ENCODE measurements at regions not wholly inside any gene's neighbourhood (a gene's known extent, or its start where the extent isn't known, plus 50 kb on each side); places are given as distances from the start of the nearest gene placed in this dataset.

DNA sequence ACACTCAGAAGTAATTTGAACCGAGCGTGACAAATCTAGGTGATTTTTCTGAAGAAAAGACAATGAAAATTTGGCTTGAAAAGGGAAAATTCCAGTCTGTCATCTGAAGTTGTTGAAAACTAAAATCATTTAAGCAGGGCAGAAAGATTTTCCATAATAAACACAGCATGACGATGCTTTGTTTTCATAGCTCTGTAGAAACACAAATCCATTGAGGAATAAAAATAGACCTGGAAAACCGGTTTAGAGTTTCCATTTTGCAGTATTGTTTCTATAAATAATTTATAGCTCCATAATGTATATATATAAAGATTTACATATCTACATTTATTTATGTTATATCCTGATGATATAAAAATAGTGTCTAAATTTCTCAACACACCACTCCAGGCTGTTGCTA is 1918.5 kb upstream of the FLRT2 start:
- no peak overlapping the region for H3K27ac Mint-ChIP-seq
- no peak overlapping the region for H3K4me3 Mint-ChIP-seq
- Histone ChIP-seq H2AFZ (no peak overlapping the region), H4K20me1 (replicated peaks; ENCODE audit: insufficient read depth) (no peaks in the 10 kb centered on the region), H3F3A (replicated peaks; ENCODE audit: low read depth) (no peaks in the 10 kb centered on the region), H3K27ac (ENCODE audit: low read depth) (no peak overlapping the region), H3K4me3 (no peak overlapping the region), H3K4me2 (no peak overlapping the region), H3K79me2 (replicated peaks; ENCODE audit: insufficient read depth) (no peaks in the 10 kb centered on the region), H3K4me1 (ENCODE audit: insufficient read depth) (no peaks in the 10 kb centered on the region; the same call in 1 of the 2 replicates), H3K27me3 (ENCODE audit: insufficient read depth) (no peaks in the 10 kb centered on the region), H3K9me2 (ENCODE audit: insufficient read depth) (no peaks in the 10 kb centered on the region), H3K36me3 (ENCODE audit: insufficient read depth) (no peaks in the 10 kb centered on the region)
- ATAC-seq (no peak), DNase-seq (ENCODE audit: low spot score) (no peak)
- H3K9me3 Mint-ChIP-seq = no peaks in the 10 kb centered on the region
- TF ChIP-seq POLR2AphosphoS5 (IDR thresholded peaks at IDR 0.05; ENCODE audit: low read depth) = no peak
- TF ChIP-seq, protein P1, sequence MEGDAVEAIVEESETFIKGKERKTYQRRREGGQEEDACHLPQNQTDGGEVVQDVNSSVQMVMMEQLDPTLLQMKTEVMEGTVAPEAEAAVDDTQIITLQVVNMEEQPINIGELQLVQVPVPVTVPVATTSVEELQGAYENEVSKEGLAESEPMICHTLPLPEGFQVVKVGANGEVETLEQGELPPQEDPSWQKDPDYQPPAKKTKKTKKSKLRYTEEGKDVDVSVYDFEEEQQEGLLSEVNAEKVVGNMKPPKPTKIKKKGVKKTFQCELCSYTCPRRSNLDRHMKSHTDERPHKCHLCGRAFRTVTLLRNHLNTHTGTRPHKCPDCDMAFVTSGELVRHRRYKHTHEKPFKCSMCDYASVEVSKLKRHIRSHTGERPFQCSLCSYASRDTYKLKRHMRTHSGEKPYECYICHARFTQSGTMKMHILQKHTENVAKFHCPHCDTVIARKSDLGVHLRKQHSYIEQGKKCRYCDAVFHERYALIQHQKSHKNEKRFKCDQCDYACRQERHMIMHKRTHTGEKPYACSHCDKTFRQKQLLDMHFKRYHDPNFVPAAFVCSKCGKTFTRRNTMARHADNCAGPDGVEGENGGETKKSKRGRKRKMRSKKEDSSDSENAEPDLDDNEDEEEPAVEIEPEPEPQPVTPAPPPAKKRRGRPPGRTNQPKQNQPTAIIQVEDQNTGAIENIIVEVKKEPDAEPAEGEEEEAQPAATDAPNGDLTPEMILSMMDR (conservative IDR thresholded peaks at IDR 0.05; ENCODE audit: low read depth in 2 of 2) = no peak
- no peak for TF ChIP-seq CREB1 (CRISPR knock-in tag; IDR thresholded peaks at IDR 0.05; ENCODE audit: low read depth)
- TF ChIP-seq, protein P2, sequence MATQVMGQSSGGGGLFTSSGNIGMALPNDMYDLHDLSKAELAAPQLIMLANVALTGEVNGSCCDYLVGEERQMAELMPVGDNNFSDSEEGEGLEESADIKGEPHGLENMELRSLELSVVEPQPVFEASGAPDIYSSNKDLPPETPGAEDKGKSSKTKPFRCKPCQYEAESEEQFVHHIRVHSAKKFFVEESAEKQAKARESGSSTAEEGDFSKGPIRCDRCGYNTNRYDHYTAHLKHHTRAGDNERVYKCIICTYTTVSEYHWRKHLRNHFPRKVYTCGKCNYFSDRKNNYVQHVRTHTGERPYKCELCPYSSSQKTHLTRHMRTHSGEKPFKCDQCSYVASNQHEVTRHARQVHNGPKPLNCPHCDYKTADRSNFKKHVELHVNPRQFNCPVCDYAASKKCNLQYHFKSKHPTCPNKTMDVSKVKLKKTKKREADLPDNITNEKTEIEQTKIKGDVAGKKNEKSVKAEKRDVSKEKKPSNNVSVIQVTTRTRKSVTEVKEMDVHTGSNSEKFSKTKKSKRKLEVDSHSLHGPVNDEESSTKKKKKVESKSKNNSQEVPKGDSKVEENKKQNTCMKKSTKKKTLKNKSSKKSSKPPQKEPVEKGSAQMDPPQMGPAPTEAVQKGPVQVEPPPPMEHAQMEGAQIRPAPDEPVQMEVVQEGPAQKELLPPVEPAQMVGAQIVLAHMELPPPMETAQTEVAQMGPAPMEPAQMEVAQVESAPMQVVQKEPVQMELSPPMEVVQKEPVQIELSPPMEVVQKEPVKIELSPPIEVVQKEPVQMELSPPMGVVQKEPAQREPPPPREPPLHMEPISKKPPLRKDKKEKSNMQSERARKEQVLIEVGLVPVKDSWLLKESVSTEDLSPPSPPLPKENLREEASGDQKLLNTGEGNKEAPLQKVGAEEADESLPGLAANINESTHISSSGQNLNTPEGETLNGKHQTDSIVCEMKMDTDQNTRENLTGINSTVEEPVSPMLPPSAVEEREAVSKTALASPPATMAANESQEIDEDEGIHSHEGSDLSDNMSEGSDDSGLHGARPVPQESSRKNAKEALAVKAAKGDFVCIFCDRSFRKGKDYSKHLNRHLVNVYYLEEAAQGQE (IDR thresholded peaks at IDR 0.05; ENCODE audit: unreplicated experiment) = no peak
- TF ChIP-seq, protein P3, sequence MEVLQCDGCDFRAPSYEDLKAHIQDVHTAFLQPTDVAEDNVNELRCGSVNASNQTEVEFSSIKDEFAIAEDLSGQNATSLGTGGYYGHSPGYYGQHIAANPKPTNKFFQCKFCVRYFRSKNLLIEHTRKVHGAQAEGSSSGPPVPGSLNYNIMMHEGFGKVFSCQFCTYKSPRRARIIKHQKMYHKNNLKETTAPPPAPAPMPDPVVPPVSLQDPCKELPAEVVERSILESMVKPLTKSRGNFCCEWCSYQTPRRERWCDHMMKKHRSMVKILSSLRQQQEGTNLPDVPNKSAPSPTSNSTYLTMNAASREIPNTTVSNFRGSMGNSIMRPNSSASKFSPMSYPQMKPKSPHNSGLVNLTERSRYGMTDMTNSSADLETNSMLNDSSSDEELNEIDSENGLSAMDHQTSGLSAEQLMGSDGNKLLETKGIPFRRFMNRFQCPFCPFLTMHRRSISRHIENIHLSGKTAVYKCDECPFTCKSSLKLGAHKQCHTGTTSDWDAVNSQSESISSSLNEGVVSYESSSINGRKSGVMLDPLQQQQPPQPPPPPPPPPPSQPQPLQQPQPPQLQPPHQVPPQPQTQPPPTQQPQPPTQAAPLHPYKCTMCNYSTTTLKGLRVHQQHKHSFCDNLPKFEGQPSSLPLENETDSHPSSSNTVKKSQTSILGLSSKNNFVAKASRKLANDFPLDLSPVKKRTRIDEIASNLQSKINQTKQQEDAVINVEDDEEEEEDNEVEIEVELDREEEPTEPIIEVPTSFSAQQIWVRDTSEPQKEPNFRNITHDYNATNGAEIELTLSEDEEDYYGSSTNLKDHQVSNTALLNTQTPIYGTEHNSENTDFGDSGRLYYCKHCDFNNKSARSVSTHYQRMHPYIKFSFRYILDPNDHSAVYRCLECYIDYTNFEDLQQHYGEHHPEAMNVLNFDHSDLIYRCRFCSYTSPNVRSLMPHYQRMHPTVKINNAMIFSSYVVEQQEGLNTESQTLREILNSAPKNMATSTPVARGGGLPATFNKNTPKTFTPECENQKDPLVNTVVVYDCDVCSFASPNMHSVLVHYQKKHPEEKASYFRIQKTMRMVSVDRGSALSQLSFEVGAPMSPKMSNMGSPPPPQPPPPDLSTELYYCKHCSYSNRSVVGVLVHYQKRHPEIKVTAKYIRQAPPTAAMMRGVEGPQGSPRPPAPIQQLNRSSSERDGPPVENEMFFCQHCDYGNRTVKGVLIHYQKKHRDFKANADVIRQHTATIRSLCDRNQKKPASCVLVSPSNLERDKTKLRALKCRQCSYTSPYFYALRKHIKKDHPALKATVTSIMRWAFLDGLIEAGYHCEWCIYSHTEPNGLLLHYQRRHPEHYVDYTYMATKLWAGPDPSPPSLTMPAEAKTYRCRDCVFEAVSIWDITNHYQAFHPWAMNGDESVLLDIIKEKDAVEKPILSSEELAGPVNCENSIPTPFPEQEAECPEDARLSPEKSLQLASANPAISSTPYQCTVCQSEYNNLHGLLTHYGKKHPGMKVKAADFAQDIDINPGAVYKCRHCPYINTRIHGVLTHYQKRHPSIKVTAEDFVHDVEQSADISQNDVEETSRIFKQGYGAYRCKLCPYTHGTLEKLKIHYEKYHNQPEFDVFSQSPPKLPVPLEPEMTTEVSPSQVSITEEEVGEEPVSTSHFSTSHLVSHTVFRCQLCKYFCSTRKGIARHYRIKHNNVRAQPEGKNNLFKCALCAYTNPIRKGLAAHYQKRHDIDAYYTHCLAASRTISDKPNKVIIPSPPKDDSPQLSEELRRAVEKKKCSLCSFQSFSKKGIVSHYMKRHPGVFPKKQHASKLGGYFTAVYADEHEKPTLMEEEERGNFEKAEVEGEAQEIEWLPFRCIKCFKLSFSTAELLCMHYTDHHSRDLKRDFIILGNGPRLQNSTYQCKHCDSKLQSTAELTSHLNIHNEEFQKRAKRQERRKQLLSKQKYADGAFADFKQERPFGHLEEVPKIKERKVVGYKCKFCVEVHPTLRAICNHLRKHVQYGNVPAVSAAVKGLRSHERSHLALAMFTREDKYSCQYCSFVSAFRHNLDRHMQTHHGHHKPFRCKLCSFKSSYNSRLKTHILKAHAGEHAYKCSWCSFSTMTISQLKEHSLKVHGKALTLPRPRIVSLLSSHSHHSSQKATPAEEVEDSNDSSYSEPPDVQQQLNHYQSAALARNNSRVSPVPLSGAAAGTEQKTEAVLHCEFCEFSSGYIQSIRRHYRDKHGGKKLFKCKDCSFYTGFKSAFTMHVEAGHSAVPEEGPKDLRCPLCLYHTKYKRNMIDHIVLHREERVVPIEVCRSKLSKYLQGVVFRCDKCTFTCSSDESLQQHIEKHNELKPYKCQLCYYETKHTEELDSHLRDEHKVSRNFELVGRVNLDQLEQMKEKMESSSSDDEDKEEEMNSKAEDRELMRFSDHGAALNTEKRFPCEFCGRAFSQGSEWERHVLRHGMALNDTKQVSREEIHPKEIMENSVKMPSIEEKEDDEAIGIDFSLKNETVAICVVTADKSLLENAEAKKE (CRISPR knock-in tag; IDR thresholded peaks at IDR 0.05) = no peak
- no peak for TF ChIP-seq ZNF114 (CRISPR knock-in tag; IDR thresholded peaks at IDR 0.05)
- no peak for TF ChIP-seq EZH2phosphoT487 (IDR thresholded peaks at IDR 0.05; ENCODE audit: unreplicated experiment)
- no peak for TF ChIP-seq EZH2 (IDR thresholded peaks at IDR 0.05; ENCODE audit: low read depth, unreplicated experiment)
- TF ChIP-seq STAT1 (IDR thresholded peaks at IDR 0.05; ENCODE audit: unreplicated experiment) = no peak
- no peak for TF ChIP-seq JUNB (IDR thresholded peaks at IDR 0.05; ENCODE audit: unreplicated experiment)
- no peak for TF ChIP-seq ZNF331 (CRISPR knock-in tag; IDR thresholded peaks at IDR 0.05; ENCODE audit: low read depth)
- TF ChIP-seq, protein P4, sequence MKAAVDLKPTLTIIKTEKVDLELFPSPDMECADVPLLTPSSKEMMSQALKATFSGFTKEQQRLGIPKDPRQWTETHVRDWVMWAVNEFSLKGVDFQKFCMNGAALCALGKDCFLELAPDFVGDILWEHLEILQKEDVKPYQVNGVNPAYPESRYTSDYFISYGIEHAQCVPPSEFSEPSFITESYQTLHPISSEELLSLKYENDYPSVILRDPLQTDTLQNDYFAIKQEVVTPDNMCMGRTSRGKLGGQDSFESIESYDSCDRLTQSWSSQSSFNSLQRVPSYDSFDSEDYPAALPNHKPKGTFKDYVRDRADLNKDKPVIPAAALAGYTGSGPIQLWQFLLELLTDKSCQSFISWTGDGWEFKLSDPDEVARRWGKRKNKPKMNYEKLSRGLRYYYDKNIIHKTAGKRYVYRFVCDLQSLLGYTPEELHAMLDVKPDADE (IDR thresholded peaks at IDR 0.05) = no peak
- TF ChIP-seq NANOG (IDR thresholded peaks at IDR 0.05; ENCODE audit: borderline replicate concordance) = no peak
- H3K36me3 Mint-ChIP-seq (ENCODE audit: low read depth) = no peaks in the 10 kb centered on the region
- no peaks in the 10 kb centered on the region for H3K4me1 Mint-ChIP-seq
- H3K27me3 Mint-ChIP-seq (ENCODE audit: insufficient read depth, low read depth, poor library complexity) = no peaks in the 10 kb centered on the region

Measured in GM23338 (cell line).